C4-2B (cell line): ENCODE measurements at regions not wholly inside any gene's neighbourhood (a gene's known extent, or its start where the extent isn't known, plus 50 kb on each side); places are given as distances from the start of the nearest gene placed in this dataset.

Source experiments
- CTCF ChIP-seq: fragments of 450-650 bp; conservative IDR thresholded peaks from 2 replicates; pipeline ENCODE4 v1.5.1; 2017; ENCODE audit warnings: mild to moderate bottlenecking
- ZFX ChIP-seq: fragments of 450-650 bp; IDR thresholded peaks from 2 replicates; pipeline ENCODE4 v1.6.1; 2017

- TF ChIP-seq CTCF (no peak), ZFX (no peak)
Measured at GRCh38 chr1:104291156-104291555, 541.5 kb downstream of the AMY1C start.
